Liver (tissue), 2 donors: ENCODE measurements at regions not wholly inside any gene's neighbourhood (a gene's known extent, or its start where the extent isn't known, plus 50 kb on each side); places are given as distances from the start of the nearest gene placed in this dataset.

Experiments
- EGR1 ChIP-seq, 2 donors: IDR thresholded peaks; 2 replicates each; pipeline ENCODE4 v1.6.1; 2016 to 2018; ENCODE audit warnings: antibody characterized with exemption in 2 of 2, low read depth in 2 of 2
- YY1 ChIP-seq: IDR thresholded peaks from 2 replicates; pipeline ENCODE4 v1.6.1; 2016; ENCODE audit warnings: antibody characterized with exemption, mild to moderate bottlenecking
- ZBTB33 ChIP-seq: IDR thresholded peaks from 2 replicates; pipeline ENCODE4 v1.6.1; 2016; ENCODE audit warnings: antibody characterized with exemption
- donor health status: healthy.

DNA sequence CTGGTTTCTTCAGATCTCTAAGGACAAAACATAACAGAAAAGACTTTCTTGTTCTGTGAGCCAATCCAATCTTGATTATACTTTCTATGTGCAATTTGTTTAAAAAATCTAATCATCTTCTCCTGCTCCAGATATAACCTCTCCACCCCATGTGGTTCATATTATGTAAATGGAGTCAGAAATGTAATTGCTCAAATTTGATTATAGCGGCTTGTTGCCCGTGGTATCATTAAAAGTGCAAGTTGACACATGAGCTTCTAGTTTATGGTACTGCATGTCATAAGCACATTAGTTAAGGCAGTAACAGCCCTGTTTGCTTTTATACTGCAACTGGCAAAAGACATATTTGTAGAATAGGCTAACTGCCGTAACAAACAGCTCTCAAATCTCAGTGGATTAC lies 715.1 kb upstream of the CDH7 start:
- TF ChIP-seq ZBTB33, result no peak
- TF ChIP-seq EGR1 (IDR thresholded peaks at IDR 0.05; ENCODE audit: low read depth in 2 of 2), result no peak
- TF ChIP-seq YY1, result no peak
